WTC11 (cell line): ENCODE measurements at regions not wholly inside any gene's neighbourhood (a gene's known extent, or its start where the extent isn't known, plus 50 kb on each side); places are given as distances from the start of the nearest gene placed in this dataset.

Experiments used
- ATAC-seq: fragments of 200-7000 bp; cut with Tn5 transposase; 2 replicates; pipeline ENCODE4 v1.10.0; 2021; ENCODE audit warnings: mild to moderate bottlenecking, moderate library complexity
- CTCF ChIA-PET: fragments of 300-600 bp; sonication (Branson Sonifier 250); formaldehyde crosslinking; loops from one replicate; lab custom pipeline; 2021; ENCODE audit warnings: antibody characterized with exemption; lab: Charles Lee
- POLR2A ChIA-PET: fragments of 350-600 bp; sonication (Branson Sonifier 250); formaldehyde crosslinking; loops from one replicate; lab custom pipeline; 2021; ENCODE audit warnings: antibody characterized with exemption; lab: Charles Lee
- DNase-seq: peaks from one replicate; pipeline ENCODE4 v3.0.0; 2021; ENCODE audit warnings: low spot score
- H3K27ac Mint-ChIP-seq: 2 replicates; pipeline ENCODE4 v1.8.0; 2021; ENCODE audit warnings: mixed read lengths
- H3K27me3 Mint-ChIP-seq: 2 replicates; pipeline ENCODE4 v1.8.0; 2021; ENCODE audit warnings: low read depth, mild to moderate bottlenecking, moderate library complexity, mixed read lengths
- H3K36me3 Mint-ChIP-seq: 2 replicates; pipeline ENCODE4 v1.8.0; 2021; ENCODE audit warnings: mixed read lengths
- H3K4me1 Mint-ChIP-seq: 2 replicates; pipeline ENCODE4 v1.8.0; 2022; ENCODE audit warnings: mixed read lengths
- H3K4me3 Mint-ChIP-seq: 2 replicates; pipeline ENCODE4 v1.8.0; 2021; ENCODE audit warnings: mild to moderate bottlenecking, moderate library complexity, mixed read lengths
- H3K9me3 Mint-ChIP-seq: 2 replicates; pipeline ENCODE4 v1.8.0; 2021; ENCODE audit warnings: mixed read lengths
- CBFB ChIP-seq: sonication (generic); formaldehyde crosslinking; IDR thresholded peaks from 2 replicates; pipeline ENCODE4 v1.8.1; 2022; ENCODE audit warnings: mild to moderate bottlenecking, low read depth, missing genetic modification reagents
- CDX4 ChIP-seq: fragments of 250-450 bp; sonication (Bioruptor Pico); IDR thresholded peaks from 2 replicates; pipeline ENCODE4 v1.9.0; 2021; ENCODE audit warnings: moderate library complexity, mild to moderate bottlenecking, inconsistent platforms, borderline replicate concordance
- E2F1 ChIP-seq: sonication (generic); formaldehyde crosslinking; IDR thresholded peaks from 2 replicates; pipeline ENCODE4 v1.8.0; 2022; ENCODE audit warnings: mild to moderate bottlenecking, missing genetic modification reagents
- E2F4 ChIP-seq: sonication (generic); formaldehyde crosslinking; IDR thresholded peaks from 2 replicates; pipeline ENCODE4 v1.8.1; 2022; ENCODE audit warnings: low read depth, mild to moderate bottlenecking, moderate library complexity, missing genetic modification reagents, borderline replicate concordance
- GABPB1 ChIP-seq: sonication (generic); formaldehyde crosslinking; IDR thresholded peaks from 2 replicates; pipeline ENCODE4 v1.8.1; 2023; ENCODE audit warnings: mild to moderate bottlenecking, missing genetic modification reagents
- GRHL2 ChIP-seq: fragments of 250-450 bp; sonication (Bioruptor Pico); IDR thresholded peaks from 2 replicates; pipeline ENCODE4 v1.8.0; 2022; ENCODE audit warnings: mild to moderate bottlenecking, moderate library complexity; ENCODE audit not compliant: insufficient replicate concordance, severe bottlenecking
- HMGA2 ChIP-seq: fragments of 250-450 bp; sonication (Bioruptor Pico); IDR thresholded peaks from 2 replicates; pipeline ENCODE4 v1.4.0; 2021; ENCODE audit warnings: mild to moderate bottlenecking, moderate library complexity
- IRF1 ChIP-seq: sonication (generic); formaldehyde crosslinking; IDR thresholded peaks from 2 replicates; pipeline ENCODE4 v1.8.0; 2023; ENCODE audit warnings: missing genetic modification reagents
- IRF2 ChIP-seq: sonication (generic); formaldehyde crosslinking; IDR thresholded peaks from 2 replicates; pipeline ENCODE4 v1.8.0; 2022; ENCODE audit warnings: low read depth, missing genetic modification reagents, borderline replicate concordance
- JUN ChIP-seq: sonication (generic); formaldehyde crosslinking; IDR thresholded peaks from 2 replicates; pipeline ENCODE4 v1.8.0; 2023; ENCODE audit warnings: mild to moderate bottlenecking, missing genetic modification reagents
- MLX ChIP-seq: sonication (generic); formaldehyde crosslinking; IDR thresholded peaks from 2 replicates; pipeline ENCODE4 v1.8.1; 2023; ENCODE audit warnings: mild to moderate bottlenecking, missing genetic modification reagents, moderate library complexity
- MYBL2 ChIP-seq: sonication (generic); formaldehyde crosslinking; IDR thresholded peaks from 2 replicates; pipeline ENCODE4 v1.8.1; 2023; ENCODE audit warnings: mild to moderate bottlenecking, moderate library complexity, missing genetic modification reagents
- NFYB ChIP-seq: sonication (generic); formaldehyde crosslinking; conservative IDR thresholded peaks from 2 replicates; pipeline ENCODE4 v1.8.0; 2022; ENCODE audit warnings: low read depth, missing genetic modification reagents
- OVOL2 ChIP-seq: fragments of 250-450 bp; sonication (Bioruptor Pico); IDR thresholded peaks from 2 replicates; pipeline ENCODE4 v1.9.0; 2021; ENCODE audit warnings: mild to moderate bottlenecking, borderline replicate concordance
- RORB ChIP-seq: fragments of 250-450 bp; sonication (Bioruptor Pico); IDR thresholded peaks from 2 replicates; pipeline ENCODE4 v1.9.0; 2021; ENCODE audit warnings: mild to moderate bottlenecking
- TEAD1 ChIP-seq: sonication (generic); formaldehyde crosslinking; IDR thresholded peaks from 2 replicates; pipeline ENCODE4 v1.8.0; 2022; ENCODE audit warnings: mild to moderate bottlenecking, missing genetic modification reagents
- USF1 ChIP-seq: sonication (generic); formaldehyde crosslinking; IDR thresholded peaks from 2 replicates; pipeline ENCODE4 v1.8.0; 2022; ENCODE audit warnings: mild to moderate bottlenecking, missing genetic modification reagents
- ZNF232 ChIP-seq: sonication (generic); formaldehyde crosslinking; IDR thresholded peaks from 2 replicates; pipeline ENCODE4 v1.8.0; 2022; ENCODE audit warnings: mild to moderate bottlenecking, missing genetic modification reagents
- ZNF263 ChIP-seq: sonication (generic); formaldehyde crosslinking; IDR thresholded peaks from 2 replicates; pipeline ENCODE4 v1.8.1; 2022; ENCODE audit warnings: low read depth, mild to moderate bottlenecking, moderate library complexity, missing genetic modification reagents
- ZNF416 ChIP-seq: fragments of 250-450 bp; sonication (Bioruptor Pico); IDR thresholded peaks from 2 replicates; pipeline ENCODE4 v1.9.0; 2021; ENCODE audit warnings: mild to moderate bottlenecking, inconsistent platforms
- ZNF423 ChIP-seq: fragments of 250-450 bp; sonication (Bioruptor Pico); IDR thresholded peaks from 2 replicates; pipeline ENCODE4 v2.1.2; 2022; ENCODE audit warnings: mild to moderate bottlenecking, moderate library complexity
- ZSCAN18 ChIP-seq: fragments of 250-450 bp; sonication (Bioruptor Pico); IDR thresholded peaks from 2 replicates; pipeline ENCODE4 v2.1.2; 2022; ENCODE audit warnings: mild to moderate bottlenecking, moderate library complexity

- no peak for TF ChIP-seq CDX4 (CRISPR knock-in tag)
- no peak for TF ChIP-seq IRF2
- no peak for TF ChIP-seq NFYB
- TF ChIP-seq RORB (CRISPR knock-in tag), result no peak
- no peak for TF ChIP-seq JUN (CRISPR knock-in tag)
- TF ChIP-seq ZNF232, result no peak
- no peak for TF ChIP-seq TEAD1 (CRISPR knock-in tag)
Measured at GRCh38 chr4:3665360-3665891, 100.8 kb upstream of the ADRA2C start (continued).

GRCh38 chr4:3663791-3664190 is 102.4 kb upstream of the ADRA2C start:
- ATAC-seq (no peak), DNase-seq (no peak)
- POLR2A ChIA-PET, result no interaction called here
- H3K27me3 Mint-ChIP-seq, result peaks cover 6% of the 10 kb centered on the region; the same call in 1 of the 2 replicates
- no peak overlapping the region for H3K4me3 Mint-ChIP-seq
- H3K27ac Mint-ChIP-seq, result no peak overlapping the region
- 0 out of 2 replicates have a peak, but pooled peaks cover 3% of the 10 kb centered on the region for H3K36me3 Mint-ChIP-seq
- no peak for TF ChIP-seq IRF1 (CRISPR knock-in tag)
- no peak for TF ChIP-seq CBFB
- TF ChIP-seq E2F4 (CRISPR knock-in tag), result no peak
- TF ChIP-seq ZNF416 (CRISPR knock-in tag), result no peak
- no peak for TF ChIP-seq MYBL2 (CRISPR knock-in tag)
- TF ChIP-seq ZNF232, result no peak
- no peak for TF ChIP-seq OVOL2 (CRISPR knock-in tag)
- TF ChIP-seq GRHL2 (CRISPR knock-in tag), result no peak
- TF ChIP-seq ZNF423 (CRISPR knock-in tag), result no peak
- TF ChIP-seq E2F1, result no peak
- no peak for TF ChIP-seq ZSCAN18 (CRISPR knock-in tag)
- no peak for TF ChIP-seq GABPB1
- no peak for TF ChIP-seq USF1
- no peak for TF ChIP-seq ZNF263 (CRISPR knock-in tag)
- no peak for TF ChIP-seq HMGA2
- TF ChIP-seq MLX (CRISPR knock-in tag), result no peak
- TF ChIP-seq, all 79 proteins: peak for 0
- Mint-ChIP-seq H3K9me3 (peaks cover 14% of the 10 kb centered on the region), H3K4me1 (peaks cover 3% of the 10 kb centered on the region; the same call in 1 of the 2 replicates)
- CTCF ChIA-PET, result interaction anchor here (0.8 kb wide), 1 partner anchor 91 kb away, joined by 3 read pairs; no protein-coding TSS in a partner anchor
